ENCODE measurements at regions not wholly inside any gene's neighbourhood (a gene's known extent, or its start where the extent isn't known, plus 50 kb on each side); places are given as distances from the start of the nearest gene placed in this dataset.

GRCh38 chr16:55232822-55233221 is 91.2 kb upstream of the IRX6 start:
- TF ChIP-seq, protein P1, sequence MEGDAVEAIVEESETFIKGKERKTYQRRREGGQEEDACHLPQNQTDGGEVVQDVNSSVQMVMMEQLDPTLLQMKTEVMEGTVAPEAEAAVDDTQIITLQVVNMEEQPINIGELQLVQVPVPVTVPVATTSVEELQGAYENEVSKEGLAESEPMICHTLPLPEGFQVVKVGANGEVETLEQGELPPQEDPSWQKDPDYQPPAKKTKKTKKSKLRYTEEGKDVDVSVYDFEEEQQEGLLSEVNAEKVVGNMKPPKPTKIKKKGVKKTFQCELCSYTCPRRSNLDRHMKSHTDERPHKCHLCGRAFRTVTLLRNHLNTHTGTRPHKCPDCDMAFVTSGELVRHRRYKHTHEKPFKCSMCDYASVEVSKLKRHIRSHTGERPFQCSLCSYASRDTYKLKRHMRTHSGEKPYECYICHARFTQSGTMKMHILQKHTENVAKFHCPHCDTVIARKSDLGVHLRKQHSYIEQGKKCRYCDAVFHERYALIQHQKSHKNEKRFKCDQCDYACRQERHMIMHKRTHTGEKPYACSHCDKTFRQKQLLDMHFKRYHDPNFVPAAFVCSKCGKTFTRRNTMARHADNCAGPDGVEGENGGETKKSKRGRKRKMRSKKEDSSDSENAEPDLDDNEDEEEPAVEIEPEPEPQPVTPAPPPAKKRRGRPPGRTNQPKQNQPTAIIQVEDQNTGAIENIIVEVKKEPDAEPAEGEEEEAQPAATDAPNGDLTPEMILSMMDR (IDR thresholded peaks at IDR 0.05; ENCODE audit: control extremely low read depth, extremely low read depth, low read depth, missing control alignments), result no peak
- ChIA-PET CTCF (interaction anchor here (1.7 kb wide), 1 partner anchor 31 kb away, joined by 5 read pairs; no protein-coding TSS in a partner anchor), POLR2A (no interaction called here)
- no peak for DNase-seq (ENCODE audit: extremely low spot score)

DNA sequence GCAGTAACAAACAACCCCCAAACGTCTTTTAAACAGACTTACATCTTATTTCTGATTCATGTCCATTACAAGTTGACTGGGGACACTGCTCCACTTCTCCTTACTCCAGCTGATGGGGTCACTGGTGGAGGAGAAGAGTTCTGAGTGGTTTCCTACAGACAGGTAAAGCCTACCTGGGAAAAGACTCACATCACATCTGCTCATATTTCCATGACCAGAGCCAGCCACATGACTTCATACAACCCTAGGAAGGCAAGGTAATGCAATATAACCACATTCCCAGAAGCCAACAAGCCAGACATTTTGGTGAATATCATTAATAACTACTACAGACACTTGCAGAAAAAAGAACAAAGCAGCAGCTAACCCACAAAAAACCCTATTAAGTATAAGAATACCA is 90.5 kb upstream of the IRX6 start:
- no peak for DNase-seq (ENCODE audit: extremely low spot score)
- POLR2A ChIA-PET, result no interaction called here
- CTCF ChIA-PET, result interaction anchor here (1.7 kb wide), 1 partner anchor 32 kb away, joined by 5 read pairs; no protein-coding TSS in a partner anchor

GRCh38 chr16:55236655-55237054 is 87.3 kb upstream of the IRX6 start:
- CTCF ChIA-PET, result interaction anchor here (1.0 to 1.2 kb wide), 2 partner anchors 8 to 23 kb away, joined by 3 to 4 read pairs; no protein-coding TSS in a partner anchor
- TF ChIP-seq, protein P1 (IDR thresholded peaks at IDR 0.05; ENCODE audit: control extremely low read depth, extremely low read depth, low read depth, missing control alignments), result no peak
- POLR2A ChIA-PET, result no interaction called here
- no peak for DNase-seq (ENCODE audit: extremely low spot score)

More for the DNA sequence above, 90.5 kb upstream of the IRX6 start:
- TF ChIP-seq, protein P1 (IDR thresholded peaks at IDR 0.05; ENCODE audit: control extremely low read depth, extremely low read depth, low read depth, missing control alignments), result no peak

DNA sequence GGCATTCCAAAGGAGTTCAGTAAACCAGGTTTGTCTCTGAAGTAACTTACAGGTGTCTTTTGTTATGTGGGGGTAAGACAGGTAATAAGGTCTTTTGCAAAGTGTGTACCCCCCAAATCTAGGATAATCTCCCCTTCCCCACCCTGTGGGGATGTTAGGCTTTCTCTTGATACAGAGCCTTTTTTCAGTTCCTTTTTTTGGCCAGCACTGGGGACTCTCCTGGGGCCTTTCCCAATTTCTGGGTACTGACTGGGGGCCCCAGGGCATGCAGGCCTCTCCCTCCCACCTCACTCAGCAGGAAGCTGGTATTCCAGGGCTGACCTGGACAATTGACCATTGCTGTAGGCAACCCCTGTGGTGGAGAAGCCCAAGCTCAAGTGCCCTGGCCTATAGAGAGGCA is 84.3 kb upstream of the IRX6 start:
- CTCF ChIA-PET, result no interaction called here
- POLR2A ChIA-PET, result no interaction called here
- DNase-seq (ENCODE audit: extremely low spot score), result no peak
- TF ChIP-seq, protein P1 (IDR thresholded peaks at IDR 0.05; ENCODE audit: control extremely low read depth, extremely low read depth, low read depth, missing control alignments), result no peak

GRCh38 chr16:55240888-55241287 is 83.1 kb upstream of the IRX6 start:
- POLR2A ChIA-PET, result no interaction called here
- no peak for DNase-seq (ENCODE audit: extremely low spot score)
- CTCF ChIA-PET, result no interaction called here
- TF ChIP-seq, protein P1 (IDR thresholded peaks at IDR 0.05; ENCODE audit: control extremely low read depth, extremely low read depth, low read depth, missing control alignments), result no peak

GRCh38 chr16:55242667-55243066 is 81.3 kb upstream of the IRX6 start:
- ChIA-PET CTCF (no interaction called here), POLR2A (no interaction called here)
- TF ChIP-seq, protein P1 (IDR thresholded peaks at IDR 0.05; ENCODE audit: control extremely low read depth, extremely low read depth, low read depth, missing control alignments), result no peak
- no peak for DNase-seq (ENCODE audit: extremely low spot score)

- CTCF ChIA-PET, result interaction anchor here (1.6 kb wide), 1 partner anchor 9 kb away, joined by 9 read pairs; no protein-coding TSS in a partner anchor
- POLR2A ChIA-PET, result no interaction called here
- DNase-seq (ENCODE audit: extremely low spot score), result no peak
- TF ChIP-seq, protein P1 (IDR thresholded peaks at IDR 0.05; ENCODE audit: control extremely low read depth, extremely low read depth, low read depth, missing control alignments), result no peak
Observed at GRCh38 chr16:55248058-55248457, 75.9 kb upstream of the IRX6 start.
